MM.1S (cell line): ENCODE measurements at regions not wholly inside any gene's neighbourhood (a gene's known extent, or its start where the extent isn't known, plus 50 kb on each side); places are given as distances from the start of the nearest gene placed in this dataset.

Source experiments
- DNase-seq: peaks from one replicate; pipeline ENCODE4 v3.0.0-alpha.2; 2015
- H2AFZ ChIP-seq: fragments of 300-600 bp; sonication (generic); 2 replicates; pipeline ENCODE4 v1.6.0; 2016; ENCODE audit warnings: antibody characterized with exemption, low read length
- H3F3A ChIP-seq: fragments of 300-600 bp; sonication (generic); 2 replicates; pipeline ENCODE4 v1.6.1; 2016; ENCODE audit warnings: mild to moderate bottlenecking, antibody characterized with exemption, low read length, moderate library complexity, mixed read lengths; ENCODE audit not compliant: insufficient read depth
- H3K27ac ChIP-seq: fragments of 300-600 bp; sonication (generic); 2 replicates; pipeline ENCODE4 v1.5.1; 2016; ENCODE audit warnings: mild to moderate bottlenecking, low read length
- H3K27me3 ChIP-seq: fragments of 300-600 bp; sonication (generic); replicated peaks from 2 replicates; pipeline ENCODE4 v1.6.0; 2016; ENCODE audit warnings: low read length; ENCODE audit not compliant: insufficient read depth
- H3K36me3 ChIP-seq: fragments of 300-600 bp; sonication (generic); replicated peaks from 2 replicates; pipeline ENCODE4 v1.6.1; 2016; ENCODE audit warnings: mild to moderate bottlenecking, low read length, mixed read lengths; ENCODE audit not compliant: insufficient read depth
- H3K4me1 ChIP-seq: fragments of 300-600 bp; sonication (generic); 2 replicates; pipeline ENCODE4 v1.6.1; 2016; ENCODE audit warnings: low read length, mixed read lengths
- H3K4me2 ChIP-seq: fragments of 300-600 bp; sonication (generic); 2 replicates; pipeline ENCODE4 v1.6.0; 2016; ENCODE audit warnings: low read depth, low read length
- H3K4me3 ChIP-seq: fragments of 300-600 bp; sonication (generic); 2 replicates; pipeline ENCODE4 v1.5.1; 2016; ENCODE audit warnings: low read length, mixed read lengths
- H3K79me2 ChIP-seq: fragments of 300-600 bp; sonication (generic); 2 replicates; pipeline ENCODE4 v1.6.1; 2016; ENCODE audit warnings: mixed run types, low read length, mixed read lengths
- H3K9ac ChIP-seq: fragments of 300-600 bp; sonication (generic); 2 replicates; pipeline ENCODE4 v1.6.1; 2016; ENCODE audit warnings: low read length, mixed read lengths
- H3K9me2 ChIP-seq: fragments of 300-600 bp; sonication (generic); replicated peaks from 2 replicates; pipeline ENCODE4 v1.6.1; 2016; ENCODE audit warnings: mild to moderate bottlenecking, low read length, mixed read lengths; ENCODE audit not compliant: insufficient read depth
- H3K9me3 ChIP-seq: fragments of 300-600 bp; sonication (generic); replicated peaks from 2 replicates; pipeline ENCODE4 v1.6.1; 2016; ENCODE audit warnings: mild to moderate bottlenecking, low read length, mixed read lengths; ENCODE audit not compliant: insufficient read depth
- H4K20me1 ChIP-seq: fragments of 300-600 bp; sonication (generic); 2 replicates; pipeline ENCODE4 v1.6.1; 2016; ENCODE audit warnings: mild to moderate bottlenecking, low read length, moderate library complexity, mixed read lengths; ENCODE audit not compliant: insufficient read depth
- EZH2 ChIP-seq: fragments of 300-600 bp; sonication (generic); optimal IDR thresholded peaks from 2 replicates; pipeline ENCODE3; 2017; ENCODE audit warnings: low read depth, mild to moderate bottlenecking, antibody characterized with exemption, low read length, mixed read lengths
- EZH2phosphoT487 ChIP-seq: fragments of 300-600 bp; sonication (generic); IDR thresholded peaks from 2 replicates; pipeline ENCODE4 v1.6.1; 2018; ENCODE audit warnings: antibody characterized with exemption, low read length
- TF ChIP-seq, protein P1 (sequence below): fragments of 300-600 bp; sonication (generic); IDR thresholded peaks from 2 replicates; pipeline ENCODE4 v1.5.1; 2016; ENCODE audit warnings: antibody characterized with exemption, low read length, mixed read lengths

DNA sequence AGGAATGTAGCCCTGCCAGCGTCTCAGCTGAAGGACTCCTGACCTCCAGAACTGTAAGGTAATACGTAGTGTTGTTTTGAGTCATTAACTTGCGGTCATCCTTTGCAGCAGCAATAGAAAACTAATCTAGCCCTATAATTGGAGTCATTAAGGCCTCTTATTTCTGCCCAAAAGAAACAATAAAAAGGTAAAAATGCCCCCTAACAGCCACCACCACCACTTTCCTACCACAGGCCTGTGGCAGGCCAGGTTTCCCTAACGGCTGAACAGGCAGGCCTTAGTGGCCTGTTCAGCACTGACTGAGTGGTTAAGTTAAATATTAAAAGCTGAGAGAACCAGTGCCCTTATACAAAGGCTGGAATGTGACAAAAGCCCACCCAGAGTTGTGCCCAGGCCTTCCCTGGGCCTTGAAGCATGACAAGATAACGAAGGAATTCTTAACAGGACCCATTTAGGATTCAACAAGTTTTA lies 286.5 kb upstream of the ERCC4 start:
- no peaks in the 10 kb centered on the region for H3K9me3 ChIP-seq
- no peak overlapping the region for H3K4me3 ChIP-seq
- H3K27me3 ChIP-seq, result no peaks in the 10 kb centered on the region
- H3K4me1 ChIP-seq, result no peaks in the 10 kb centered on the region
- H3K9me2 ChIP-seq, result no peaks in the 10 kb centered on the region
- no peaks in the 10 kb centered on the region for H3K79me2 ChIP-seq
- H3K4me2 ChIP-seq, result no peak overlapping the region
- no peak overlapping the region for H3K9ac ChIP-seq
- H3F3A ChIP-seq, result no peaks in the 10 kb centered on the region
- no peak overlapping the region for H3K27ac ChIP-seq
- no peak for DNase-seq
- H2AFZ ChIP-seq, result no peak overlapping the region
- H4K20me1 ChIP-seq, result no peaks in the 10 kb centered on the region
- H3K36me3 ChIP-seq, result no peaks in the 10 kb centered on the region
- TF ChIP-seq, protein P1, sequence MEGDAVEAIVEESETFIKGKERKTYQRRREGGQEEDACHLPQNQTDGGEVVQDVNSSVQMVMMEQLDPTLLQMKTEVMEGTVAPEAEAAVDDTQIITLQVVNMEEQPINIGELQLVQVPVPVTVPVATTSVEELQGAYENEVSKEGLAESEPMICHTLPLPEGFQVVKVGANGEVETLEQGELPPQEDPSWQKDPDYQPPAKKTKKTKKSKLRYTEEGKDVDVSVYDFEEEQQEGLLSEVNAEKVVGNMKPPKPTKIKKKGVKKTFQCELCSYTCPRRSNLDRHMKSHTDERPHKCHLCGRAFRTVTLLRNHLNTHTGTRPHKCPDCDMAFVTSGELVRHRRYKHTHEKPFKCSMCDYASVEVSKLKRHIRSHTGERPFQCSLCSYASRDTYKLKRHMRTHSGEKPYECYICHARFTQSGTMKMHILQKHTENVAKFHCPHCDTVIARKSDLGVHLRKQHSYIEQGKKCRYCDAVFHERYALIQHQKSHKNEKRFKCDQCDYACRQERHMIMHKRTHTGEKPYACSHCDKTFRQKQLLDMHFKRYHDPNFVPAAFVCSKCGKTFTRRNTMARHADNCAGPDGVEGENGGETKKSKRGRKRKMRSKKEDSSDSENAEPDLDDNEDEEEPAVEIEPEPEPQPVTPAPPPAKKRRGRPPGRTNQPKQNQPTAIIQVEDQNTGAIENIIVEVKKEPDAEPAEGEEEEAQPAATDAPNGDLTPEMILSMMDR, result no peak
- TF ChIP-seq EZH2 (no peak), EZH2phosphoT487 (no peak)

DNA sequence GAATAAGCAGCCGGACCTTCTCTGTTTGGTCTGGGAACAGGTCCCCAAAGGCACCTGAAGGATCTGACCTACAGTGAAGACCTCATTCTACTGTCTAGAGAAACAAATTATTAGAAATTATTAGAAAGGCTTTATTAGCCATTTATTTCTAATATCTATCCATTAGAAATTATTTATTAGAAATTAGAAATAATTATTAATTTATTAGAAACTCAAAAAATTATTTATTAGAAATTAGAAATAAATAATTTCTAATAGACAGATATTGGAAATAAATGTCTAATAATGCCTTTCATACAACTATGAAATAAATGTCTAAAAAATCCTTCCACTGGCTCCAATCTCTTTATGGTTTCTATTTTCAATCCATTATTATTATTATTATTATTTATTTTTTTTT lies 285.7 kb upstream of the ERCC4 start:
- Histone ChIP-seq H3K4me2 (no peak overlapping the region), H3K9ac (no peak overlapping the region), H4K20me1 (no peaks in the 10 kb centered on the region), H3K9me3 (no peaks in the 10 kb centered on the region), H3K36me3 (no peaks in the 10 kb centered on the region), H3K79me2 (no peaks in the 10 kb centered on the region), H3K27me3 (no peaks in the 10 kb centered on the region), H3K4me3 (no peak overlapping the region), H3F3A (no peaks in the 10 kb centered on the region), H3K4me1 (no peaks in the 10 kb centered on the region), H3K9me2 (no peaks in the 10 kb centered on the region), H3K27ac (no peak overlapping the region), H2AFZ (no peak overlapping the region)
- TF ChIP-seq EZH2 (no peak), EZH2phosphoT487 (no peak)
- TF ChIP-seq, protein P1, result no peak
- DNase-seq, result no peak

DNA sequence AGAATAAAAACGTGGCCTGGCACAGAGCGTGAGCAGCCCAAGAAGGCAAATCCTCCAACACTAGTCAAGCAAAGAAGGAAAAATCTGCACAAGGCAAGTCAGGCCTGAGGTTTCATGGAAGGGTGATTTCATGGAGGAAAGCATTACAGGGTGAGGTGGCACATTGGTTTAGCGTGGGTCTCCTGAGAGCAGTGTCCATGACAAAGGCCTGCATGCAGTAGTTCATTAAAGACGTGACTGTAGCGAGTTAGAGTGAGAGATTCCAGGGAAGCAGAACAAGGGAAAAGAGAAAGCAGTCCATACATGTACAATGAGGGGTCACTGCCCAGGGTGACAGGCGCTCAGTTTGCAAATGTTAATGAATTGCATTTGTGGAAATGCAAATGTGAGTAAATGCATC lies 285.0 kb upstream of the ERCC4 start:
- no peaks in the 10 kb centered on the region for H3K79me2 ChIP-seq
- no peak for DNase-seq
- H3K9me2 ChIP-seq, result no peaks in the 10 kb centered on the region
- no peaks in the 10 kb centered on the region for H3F3A ChIP-seq
- H3K27me3 ChIP-seq, result no peaks in the 10 kb centered on the region
- H3K36me3 ChIP-seq, result no peaks in the 10 kb centered on the region
- H3K4me3 ChIP-seq, result no peak overlapping the region
- TF ChIP-seq EZH2phosphoT487, result no peak
- TF ChIP-seq, protein P1, result no peak
- no peak for TF ChIP-seq EZH2
- H3K4me2 ChIP-seq, result no peak overlapping the region
- no peaks in the 10 kb centered on the region for H3K9me3 ChIP-seq
- no peak overlapping the region for H3K27ac ChIP-seq
- no peak overlapping the region for H3K9ac ChIP-seq
- no peaks in the 10 kb centered on the region for H4K20me1 ChIP-seq
- H3K4me1 ChIP-seq, result no peaks in the 10 kb centered on the region
- no peak overlapping the region for H2AFZ ChIP-seq
